ENCODE measurements at regions not wholly inside any gene's neighbourhood (a gene's known extent, or its start where the extent isn't known, plus 50 kb on each side); places are given as distances from the start of the nearest gene placed in this dataset.

GRCh38 chr19:34305221-34306083, 51.1 kb downstream of the GARRE1 start:
- DNase-seq = no peak

- DNase-seq = no peak
These were observed 51.9 kb downstream of the GARRE1 start for GRCh38 chr19:34306213-34306661.

DNA sequence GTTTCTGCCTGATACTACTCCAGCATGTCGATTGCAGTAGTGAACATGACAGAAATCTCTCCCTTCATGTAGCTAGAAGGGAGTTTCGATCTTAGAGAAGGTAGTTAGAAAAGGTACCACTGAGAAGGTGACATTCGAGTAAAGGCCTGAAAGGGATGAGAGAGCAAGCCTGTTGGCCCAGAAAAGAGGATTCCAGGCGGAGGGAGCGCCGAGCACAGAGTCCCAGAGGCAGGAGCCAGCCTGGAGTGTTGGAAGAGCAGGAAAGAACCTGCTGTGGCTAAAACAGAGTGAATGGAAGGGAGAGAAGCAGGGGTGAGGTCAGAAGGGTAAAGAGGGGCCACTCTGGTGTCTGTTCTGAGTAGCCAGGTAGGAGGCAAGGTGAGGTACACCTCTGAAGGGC, 52.5 kb downstream of the GARRE1 start:
- no peak for DNase-seq

- no peak for DNase-seq
These were observed 54.3 kb downstream of the GARRE1 start for GRCh38 chr19:34308381-34309367.

DNA sequence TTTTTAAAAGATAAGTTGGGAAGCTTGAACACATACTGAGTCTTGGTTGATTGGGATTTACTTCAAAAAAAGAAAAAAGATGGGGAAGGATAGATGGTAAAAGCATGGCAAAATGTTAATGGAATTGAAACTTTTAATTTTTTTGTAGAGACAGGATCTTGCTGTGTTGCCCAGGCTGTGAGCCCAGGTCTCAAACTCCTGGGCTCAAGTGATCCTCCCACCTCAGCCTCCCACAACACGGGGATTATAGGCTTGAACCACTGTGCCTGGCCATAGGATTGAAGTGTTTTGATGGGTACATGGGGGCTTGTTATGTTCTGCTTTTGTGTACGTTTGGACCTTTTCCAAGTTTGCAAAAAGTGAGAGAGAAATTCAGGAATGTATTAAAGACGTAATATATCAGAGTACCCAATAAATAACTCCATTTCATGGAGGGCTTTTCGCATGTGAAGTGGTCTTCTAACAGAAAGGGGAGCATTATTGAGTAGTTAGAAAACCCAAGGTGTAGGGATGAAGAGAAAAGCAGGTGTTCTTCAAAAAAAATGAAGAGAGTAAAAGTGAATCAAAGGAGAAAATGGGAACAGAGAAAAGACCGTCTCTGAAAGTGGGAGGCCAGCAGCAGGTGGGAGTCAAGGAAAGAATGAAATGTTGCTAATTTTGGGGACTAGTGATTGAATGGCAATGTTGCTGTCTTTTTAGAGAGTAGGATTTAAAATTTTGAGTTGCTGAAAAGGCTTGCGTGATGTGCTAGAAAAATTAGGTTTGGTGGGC, 55.2 kb downstream of the GARRE1 start:
- no peak for DNase-seq

DNA sequence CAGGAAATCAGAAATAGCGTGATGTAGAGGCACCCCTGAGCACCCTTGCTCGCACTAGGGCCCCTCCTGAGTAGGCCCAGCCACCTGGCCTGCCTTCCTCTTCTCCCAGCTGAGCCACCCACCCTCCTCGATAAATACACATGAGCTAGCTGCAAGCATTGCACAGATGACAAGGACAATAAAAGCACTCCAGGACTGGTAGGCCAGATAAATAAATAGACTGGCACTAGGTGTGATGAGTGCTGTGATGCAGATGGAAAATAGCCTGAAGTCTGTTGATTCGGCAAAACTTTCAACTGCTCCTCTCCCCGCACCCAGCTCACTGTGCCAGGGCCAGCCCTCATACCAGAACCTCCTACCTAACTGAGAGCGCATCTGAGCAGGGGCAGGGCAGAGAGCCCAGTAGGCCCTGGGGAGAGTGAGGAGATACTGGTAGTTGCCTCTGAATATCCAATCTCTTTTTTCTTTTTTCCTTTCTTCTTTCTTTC, 54.5 kb upstream of the GPI start:
- no peak for DNase-seq

DNA sequence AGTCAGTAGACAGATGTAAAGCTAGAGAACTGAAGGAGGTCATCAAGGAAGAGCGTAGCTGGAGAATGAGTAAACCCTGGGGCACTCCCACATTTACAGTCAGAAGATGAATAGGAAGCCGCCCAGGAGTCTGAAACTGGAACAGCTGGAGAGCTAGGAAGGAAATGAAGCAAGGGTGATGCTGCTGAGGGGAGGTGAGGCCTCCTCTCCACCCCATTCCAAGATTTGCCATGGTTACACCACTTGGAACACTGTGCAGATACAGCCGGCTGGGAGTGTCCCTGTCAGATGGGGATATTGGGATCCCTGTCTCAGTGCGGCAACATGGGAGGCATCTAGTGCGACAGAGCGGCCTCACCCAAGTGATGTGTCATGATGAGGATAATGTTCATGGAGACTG, 51.8 kb upstream of the GPI start:
- DNase-seq = peak; percentile 28

DNA sequence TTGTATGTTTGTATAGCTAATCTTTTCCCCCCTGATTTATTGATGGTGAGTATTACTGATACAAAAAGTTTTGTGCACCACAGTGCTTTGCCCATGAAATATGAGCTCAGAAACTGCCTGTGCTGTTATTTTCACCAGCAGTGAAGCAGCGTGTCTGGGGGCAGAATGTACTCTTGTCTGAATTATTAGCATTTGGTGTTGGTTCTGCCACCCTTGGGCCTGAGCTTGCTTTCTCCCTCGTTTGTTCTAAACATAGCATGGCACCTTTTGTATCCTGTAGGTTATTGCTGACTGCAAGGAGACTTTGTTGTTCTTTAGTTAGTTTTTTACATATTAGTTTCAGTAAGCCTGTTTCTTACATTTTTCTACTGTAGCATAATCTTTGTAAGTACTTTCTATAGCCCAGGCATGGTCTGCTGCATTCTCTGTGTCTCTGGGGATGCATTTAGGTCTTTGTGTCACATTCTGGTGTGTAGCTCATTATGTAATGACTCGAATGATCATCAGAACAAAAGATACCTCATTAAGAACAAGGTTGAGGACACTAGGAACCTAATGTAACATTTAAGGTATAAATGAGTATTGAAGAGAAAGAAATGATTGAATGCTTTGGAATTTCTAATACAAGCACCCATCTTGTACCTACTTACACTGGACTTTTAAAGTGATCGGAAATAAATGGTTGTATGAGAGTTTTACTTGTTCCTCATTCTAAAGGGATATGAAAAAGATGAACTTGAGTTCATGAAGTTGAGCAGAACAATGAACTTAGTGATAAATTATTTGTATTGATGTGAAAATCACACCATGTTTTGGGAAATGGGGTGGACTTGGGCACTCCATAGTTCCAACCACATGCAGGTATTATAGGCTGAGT, 50.3 kb upstream of the GPI start:
- peak; percentile 20 for DNase-seq

All from fibroblast of skin of scalp (primary cell).